Psoas muscle (tissue), 7 donors: ENCODE measurements at regions not wholly inside any gene's neighbourhood (a gene's known extent, or its start where the extent isn't known, plus 50 kb on each side); places are given as distances from the start of the nearest gene placed in this dataset.

Source experiments
- ATAC-seq, 4 donors: fragments of 200-7000 bp; cut with Tn5 transposase; one replicate each; pipeline ENCODE4 v1.9.1; 2020; ENCODE audit warnings: moderate library complexity in 3 of 4, mild to moderate bottlenecking in 2 of 4
- DNase-seq, 2 donors: peaks; one replicate each; pipeline ENCODE4 v3.0.0-alpha.2; 2020
- H3K27ac ChIP-seq: fragments of 200-600 bp; one replicate; pipeline ENCODE4 v1.8.0; 2022
- H3K27me3 ChIP-seq, 3 donors: fragments of 200-600 bp in 1 of 3; one replicate each; pipeline versions ENCODE4 v1.6.1 to v1.8.0; 2013 to 2022; ENCODE audit warnings: low read length in 2 of 3, mild to moderate bottlenecking in 2 of 3, moderate library complexity in 1 of 3; ENCODE audit not compliant: insufficient read depth in 3 of 3
- H3K36me3 ChIP-seq, 2 donors: fragments of 200-600 bp in 1 of 2; one replicate each; pipeline versions ENCODE4 v1.6.1 to v1.8.0; 2013 to 2022; ENCODE audit warnings: low read depth in 1 of 2, mild to moderate bottlenecking in 1 of 2, moderate library complexity in 1 of 2; ENCODE audit not compliant: insufficient read depth in 1 of 2
- H3K4me1 ChIP-seq: fragments of 200-600 bp; one replicate; pipeline ENCODE4 v1.8.0; 2022
- H3K4me3 ChIP-seq: fragments of 200-600 bp; one replicate; pipeline ENCODE4 v1.8.0; 2022; ENCODE audit warnings: mild to moderate bottlenecking
- H3K9me3 ChIP-seq: fragments of 200-600 bp; one replicate; pipeline ENCODE4 v1.8.0; 2022
- WGBS, 3 donors: extraction: QIAGEN DNeasy Blood & Tissue Kit; methylation state at CpG; one replicate each; pipeline versions ENCODE4 v1.1.6 to v1.1.7; 2013; 5-methylcytosine and 5-hydroxymethylcytosine counted together
- intact Hi-C, 2 donors: fragments of 100-400 bp; cut with DNase I; formaldehyde crosslinking; loops; one replicate each; pipeline versions ENCODE4 v1.11.0 to v1.14.2; 2022
- TF ChIP-seq, protein P1 (sequence below): fragments of 200-600 bp; IDR thresholded peaks from one replicate; pipeline ENCODE4 v1.8.0; 2022; ENCODE audit warnings: antibody characterized with exemption
- donor health status: healthy with polysubstance abuse.
- donor health status: DM: no; HTN: no; CAD: no; lungs with moderate emphysema.
- donor health status: Bipolar disorder and iron deficiency.
- donor health status: healthy.
- donor health status: DM: yes; HTN: yes; CAD: no.
- donor health status: DM: no; HTN: no; CAD: no.
- donor health status: DM: yes; HTN: yes; CAD: no.

DNA sequence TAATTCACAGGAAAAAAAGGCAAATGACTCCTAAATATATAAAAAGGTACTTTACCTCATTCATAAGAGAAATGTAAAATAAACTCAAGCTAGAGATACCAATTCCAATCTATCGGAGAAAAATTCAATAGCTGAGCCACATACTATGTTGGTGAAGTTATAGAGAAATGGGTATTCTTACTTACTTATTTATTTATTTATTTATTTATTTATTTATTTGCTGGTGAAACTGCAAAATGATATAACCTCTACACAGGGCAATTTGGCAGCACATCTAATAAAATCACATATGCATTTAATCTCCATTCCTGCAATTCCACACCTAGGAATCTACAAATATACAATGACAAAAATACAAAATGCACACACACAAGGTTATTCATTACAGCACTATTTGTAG lies 117.5 kb upstream of the TMEM168 start:
- H3K27ac ChIP-seq: no peak overlapping the region
- no peaks in the 10 kb centered on the region for H3K4me1 ChIP-seq
- ATAC-seq (no peak), DNase-seq (no peak)
- TF ChIP-seq, protein P1, sequence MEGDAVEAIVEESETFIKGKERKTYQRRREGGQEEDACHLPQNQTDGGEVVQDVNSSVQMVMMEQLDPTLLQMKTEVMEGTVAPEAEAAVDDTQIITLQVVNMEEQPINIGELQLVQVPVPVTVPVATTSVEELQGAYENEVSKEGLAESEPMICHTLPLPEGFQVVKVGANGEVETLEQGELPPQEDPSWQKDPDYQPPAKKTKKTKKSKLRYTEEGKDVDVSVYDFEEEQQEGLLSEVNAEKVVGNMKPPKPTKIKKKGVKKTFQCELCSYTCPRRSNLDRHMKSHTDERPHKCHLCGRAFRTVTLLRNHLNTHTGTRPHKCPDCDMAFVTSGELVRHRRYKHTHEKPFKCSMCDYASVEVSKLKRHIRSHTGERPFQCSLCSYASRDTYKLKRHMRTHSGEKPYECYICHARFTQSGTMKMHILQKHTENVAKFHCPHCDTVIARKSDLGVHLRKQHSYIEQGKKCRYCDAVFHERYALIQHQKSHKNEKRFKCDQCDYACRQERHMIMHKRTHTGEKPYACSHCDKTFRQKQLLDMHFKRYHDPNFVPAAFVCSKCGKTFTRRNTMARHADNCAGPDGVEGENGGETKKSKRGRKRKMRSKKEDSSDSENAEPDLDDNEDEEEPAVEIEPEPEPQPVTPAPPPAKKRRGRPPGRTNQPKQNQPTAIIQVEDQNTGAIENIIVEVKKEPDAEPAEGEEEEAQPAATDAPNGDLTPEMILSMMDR: no peak
- H3K9me3 ChIP-seq: peaks cover 9% of the 10 kb centered on the region
- intact Hi-C loops: no loop called here
- 96 to 100% (median 100%) methylated on average over 1 of the region's 1 CpG for WGBS, 3 donors
- H3K36me3 ChIP-seq: peaks cover 0 to 12% of the 10 kb centered on the region in 2 donors
- no peak overlapping the region for H3K4me3 ChIP-seq
- H3K27me3 ChIP-seq: no peaks in the 10 kb centered on the region

DNA sequence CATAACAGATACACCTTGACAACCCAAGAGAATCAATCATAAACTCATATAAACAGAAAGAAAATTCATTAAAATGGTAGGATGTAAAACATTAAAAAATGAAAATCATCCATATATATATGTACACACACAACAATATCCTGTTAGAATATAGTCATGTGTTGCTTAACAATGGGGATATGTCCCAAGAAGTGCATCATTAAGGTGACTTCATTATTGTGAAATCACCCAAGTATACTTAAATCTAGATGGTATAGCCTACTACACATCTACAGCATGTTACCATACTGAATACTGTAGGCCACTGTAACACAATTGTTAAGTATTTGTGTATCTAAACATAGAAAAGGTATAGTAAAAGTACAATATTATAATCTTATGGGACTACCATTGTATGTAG lies 115.8 kb upstream of the TMEM168 start:
- H3K9me3 ChIP-seq: peaks cover 9% of the 10 kb centered on the region
- intact Hi-C loops: no loop called here
- no peaks in the 10 kb centered on the region for H3K27me3 ChIP-seq

DNA sequence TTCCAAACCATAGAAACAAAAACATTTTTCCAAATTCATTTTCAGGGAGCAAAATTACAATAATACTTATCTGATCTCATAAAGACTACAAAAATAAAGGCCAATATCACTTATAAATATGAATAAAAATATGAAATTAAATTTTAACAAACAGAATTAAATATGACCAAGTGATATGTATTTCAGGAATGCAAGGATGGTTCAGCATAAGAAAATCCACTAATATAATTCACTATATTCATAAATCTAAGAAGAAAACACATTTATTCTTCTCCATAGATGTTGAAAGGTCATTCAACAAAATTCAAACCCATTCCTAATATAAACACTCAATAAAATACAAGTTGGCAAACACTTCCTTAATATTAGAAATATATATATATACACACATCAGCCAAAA lies 115.2 kb upstream of the TMEM168 start:
- no peak overlapping the region for H3K4me3 ChIP-seq
- peaks cover 9% of the 10 kb centered on the region for H3K9me3 ChIP-seq
- H3K27ac ChIP-seq: no peak overlapping the region
- TF ChIP-seq, protein P1: no peak
- no peaks in the 10 kb centered on the region for H3K27me3 ChIP-seq
- ATAC-seq (no peak), DNase-seq (no peak)
- no peaks in the 10 kb centered on the region for H3K4me1 ChIP-seq
- H3K36me3 ChIP-seq: peaks cover 0 to 3% of the 10 kb centered on the region in 2 donors
- intact Hi-C loops: no loop called here

More for the DNA sequence above, 115.8 kb upstream of the TMEM168 start:
- H3K4me3 ChIP-seq: no peak overlapping the region
- no peaks in the 10 kb centered on the region for H3K4me1 ChIP-seq
- ATAC-seq (no peak), DNase-seq (no peak)
- TF ChIP-seq, protein P1: no peak
- H3K36me3 ChIP-seq: peaks cover 0 to 8% of the 10 kb centered on the region in 2 donors
- H3K27ac ChIP-seq: no peak overlapping the region

DNA sequence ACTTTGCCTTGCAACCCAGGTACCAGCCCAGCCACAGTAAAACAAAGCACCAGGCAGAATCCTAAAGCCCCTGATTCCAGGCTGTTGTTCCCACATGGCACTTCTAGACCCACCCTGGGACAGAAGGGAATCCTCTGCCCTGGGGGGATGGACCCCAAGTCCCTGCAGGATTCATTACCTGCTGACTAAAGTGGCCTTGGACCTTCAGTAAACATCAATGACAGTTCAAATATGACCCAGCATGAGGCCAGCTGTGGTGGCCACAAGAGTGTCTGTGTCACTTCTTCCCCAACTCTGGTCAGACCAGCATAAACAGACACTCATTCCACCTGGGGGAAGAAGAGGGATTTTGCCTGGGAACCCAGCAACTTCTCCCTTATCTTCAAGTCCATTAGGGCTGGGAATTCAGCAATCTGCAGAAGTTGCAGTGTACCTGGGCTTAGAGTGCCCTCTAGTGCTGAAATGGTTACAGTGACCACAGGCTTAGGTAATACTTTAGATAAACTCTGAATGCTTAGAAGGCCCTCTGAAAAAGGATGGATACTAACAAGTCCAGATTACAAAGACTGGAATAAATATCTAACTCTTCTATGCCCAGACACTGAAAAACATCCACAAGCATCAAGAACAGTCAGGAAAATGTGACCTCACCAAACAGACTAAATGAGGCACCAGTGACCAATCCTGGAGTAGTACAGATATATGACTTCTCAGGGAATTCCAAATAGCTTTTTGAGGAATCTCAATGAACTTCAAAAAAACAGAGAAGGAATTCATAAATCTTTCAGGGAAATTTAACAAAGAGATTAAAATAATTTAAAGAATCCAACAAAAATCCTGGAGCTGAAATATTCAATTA lies 108.5 kb upstream of the TMEM168 start:
- Histone ChIP-seq H3K27me3 (no peaks in the 10 kb centered on the region), H3K27ac (no peak overlapping the region), H3K36me3 (peaks cover 0 to 10% of the 10 kb centered on the region in 2 donors), H3K4me1 (no peaks in the 10 kb centered on the region), H3K9me3 (no peaks in the 10 kb centered on the region), H3K4me3 (no peak overlapping the region)
- DNase-seq: no peak
- peak; percentile 63 to 84 (median 72) for ATAC-seq
- TF ChIP-seq, protein P1: peak; percentile 72
- intact Hi-C loops: loop anchor here (2.0 to 10.0 kb wide), 3 partner anchors 61 to 354 kb away; no protein-coding TSS in a partner anchor
